Smooth muscle cell (in vitro differentiated cells): ENCODE measurements at regions not wholly inside any gene's neighbourhood (a gene's known extent, or its start where the extent isn't known, plus 50 kb on each side); places are given as distances from the start of the nearest gene placed in this dataset.

Source experiments
- DNase-seq: peaks from one replicate; lab custom pipeline; 2025; ENCODE audit not compliant: unreplicated experiment; lab: John Stamatoyannopoulos, UW
- H2AFZ ChIP-seq: fragments of 200-600 bp; sonication (generic); 2 replicates; pipeline ENCODE4 v1.6.0; 2016; ENCODE audit warnings: antibody characterized with exemption, low read depth, mild to moderate bottlenecking
- H3F3A ChIP-seq: fragments of 200-600 bp; sonication (generic); 2 replicates; pipeline ENCODE4 v1.6.0; 2017; ENCODE audit warnings: antibody characterized with exemption, low read depth
- H3K27ac ChIP-seq: fragments of 200-600 bp; sonication (generic); 2 replicates; pipeline ENCODE4 v1.5.1; 2016; ENCODE audit warnings: low read depth, mild to moderate bottlenecking
- H3K27me3 ChIP-seq: fragments of 200-600 bp; sonication (generic); 2 replicates; pipeline ENCODE4 v1.6.1; 2016; ENCODE audit warnings: low read depth, mild to moderate bottlenecking
- H3K36me3 ChIP-seq: fragments of 200-600 bp; sonication (generic); 2 replicates; pipeline ENCODE4 v1.5.1; 2016; ENCODE audit warnings: low read depth
- H3K4me1 ChIP-seq: fragments of 200-600 bp; sonication (generic); 2 replicates; pipeline ENCODE4 v1.5.1; 2016; ENCODE audit warnings: low read depth
- H3K4me2 ChIP-seq: fragments of 200-600 bp; sonication (generic); 2 replicates; pipeline ENCODE4 v1.6.0; 2016; ENCODE audit warnings: mild to moderate bottlenecking
- H3K4me3 ChIP-seq: fragments of 200-600 bp; sonication (generic); 2 replicates; pipeline ENCODE4 v1.5.1; 2016; ENCODE audit warnings: mild to moderate bottlenecking
- H3K79me2 ChIP-seq: fragments of 200-600 bp; sonication (generic); 2 replicates; pipeline ENCODE4 v1.6.0; 2016; ENCODE audit warnings: low read depth, mild to moderate bottlenecking
- H3K9ac ChIP-seq: fragments of 200-600 bp; sonication (generic); 2 replicates; pipeline ENCODE4 v1.6.0; 2016; ENCODE audit warnings: low read depth
- H3K9me3 ChIP-seq: fragments of 200-600 bp; sonication (generic); replicated peaks from 2 replicates; pipeline ENCODE4 v1.5.1; 2016; ENCODE audit warnings: low read depth
- H4K20me1 ChIP-seq: fragments of 200-600 bp; sonication (generic); 2 replicates; pipeline ENCODE4 v1.6.0; 2016; ENCODE audit warnings: low read depth
- CTCF ChIP-seq: fragments of 200-600 bp; sonication (generic); IDR thresholded peaks from 2 replicates; pipeline ENCODE4 v1.5.1; 2017; ENCODE audit warnings: borderline replicate concordance, mild to moderate bottlenecking, antibody characterized with exemption; ENCODE audit not compliant: insufficient read depth, poor library complexity, severe bottlenecking
- WGBS: methylation state at CpG from one replicate; pipeline ENCODE4 v1.1.7; 2016; ENCODE audit warnings: low lambda C conversion rate; 5-methylcytosine and 5-hydroxymethylcytosine counted together

DNA sequence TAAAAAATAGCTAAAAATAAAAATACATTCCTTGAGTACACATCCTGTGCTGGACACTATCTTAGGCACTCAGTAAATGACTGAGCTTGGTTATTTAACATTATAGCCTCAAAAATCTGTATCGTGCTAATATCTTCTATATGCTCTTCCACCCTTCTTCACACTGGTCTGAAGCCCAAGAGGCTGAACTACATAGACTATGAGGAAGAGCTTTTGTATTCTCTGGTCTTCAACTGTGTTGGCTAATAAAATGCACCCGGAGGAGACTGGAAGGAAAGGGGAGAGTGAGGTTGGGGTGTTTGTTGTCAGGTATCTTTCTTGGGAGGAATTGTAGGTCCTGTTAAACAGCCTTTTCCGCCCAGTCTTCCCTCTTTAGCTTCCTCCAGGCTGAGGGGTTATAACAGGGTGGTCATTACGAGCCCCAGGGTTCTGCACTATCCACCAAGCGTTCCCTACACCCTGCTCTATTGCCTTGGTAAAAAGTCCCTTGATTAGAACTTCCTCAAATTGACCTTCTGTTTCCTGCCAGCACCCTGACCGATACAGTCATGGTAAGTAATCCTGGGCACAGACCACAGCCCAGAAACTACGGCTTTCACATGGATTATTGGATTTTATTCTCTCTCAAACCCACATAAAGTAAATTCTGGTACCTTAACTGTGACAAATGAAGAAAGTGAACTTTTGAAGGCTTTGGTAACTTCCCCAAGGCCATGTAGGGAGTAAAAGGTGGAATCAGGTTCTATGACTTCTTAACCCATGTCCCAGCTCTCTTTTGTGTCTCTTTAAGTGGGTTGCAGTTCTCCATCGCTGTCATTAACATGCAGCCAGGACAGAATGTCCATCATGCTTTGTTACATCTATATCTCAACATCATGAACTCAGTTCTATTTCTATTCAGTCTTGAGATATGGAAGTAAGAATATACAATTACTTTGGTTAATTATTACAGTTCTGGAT is 71.3 kb downstream of the PTHLH start:
- Histone ChIP-seq H4K20me1 (no peaks in the 10 kb centered on the region), H3F3A (peaks cover 11% of the 10 kb centered on the region), H3K4me2 (peak overlapping the region; percentile 4), H3K27ac (peak overlapping the region; percentile 26), H3K9me3 (no peaks in the 10 kb centered on the region), H3K27me3 (no peaks in the 10 kb centered on the region), H2AFZ (peak overlapping the region; percentile 8), H3K9ac (no peak overlapping the region), H3K79me2 (no peaks in the 10 kb centered on the region), H3K4me3 (no peak overlapping the region), H3K4me1 (peaks cover 8% of the 10 kb centered on the region), H3K36me3 (no peaks in the 10 kb centered on the region)
- WGBS, result 73% methylated on average over 8 of the region's 8 CpGs
- TF ChIP-seq CTCF, result no peak
- DNase-seq, result no peak

DNA sequence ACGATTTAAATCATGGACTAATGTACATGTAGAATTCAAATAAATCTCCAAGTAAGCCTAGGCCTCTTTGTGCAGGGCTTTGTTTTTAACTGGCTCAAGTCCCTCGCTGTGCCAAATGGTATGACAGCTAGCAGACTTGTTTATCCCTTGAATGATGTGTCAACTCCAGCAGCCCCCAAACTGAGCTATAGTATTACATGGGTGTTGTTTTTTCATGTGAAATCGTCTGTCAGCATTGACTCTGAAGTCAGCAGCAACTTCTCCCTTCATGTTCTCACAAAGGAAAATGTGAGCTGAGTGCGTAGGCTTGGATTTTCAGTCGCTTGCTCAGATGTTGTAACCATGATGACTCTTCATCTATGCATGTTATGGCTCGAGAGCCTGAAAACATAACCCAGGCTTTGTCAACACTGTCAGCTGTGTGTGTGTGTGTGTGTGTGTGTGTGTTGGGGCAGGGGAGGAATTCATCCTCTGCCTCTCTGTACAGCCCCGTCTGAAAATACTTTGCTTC is 73.3 kb downstream of the PTHLH start:
- Histone ChIP-seq H3K9me3 (no peaks in the 10 kb centered on the region), H3K27me3 (no peaks in the 10 kb centered on the region), H3F3A (peaks cover 11% of the 10 kb centered on the region), H3K4me1 (peaks cover 8% of the 10 kb centered on the region), H3K36me3 (no peaks in the 10 kb centered on the region), H3K9ac (peak overlapping the region; percentile 30), H3K4me2 (peak overlapping the region; percentile 75), H2AFZ (no peak overlapping the region), H3K27ac (peak overlapping the region; percentile 96), H4K20me1 (no peaks in the 10 kb centered on the region), H3K4me3 (no peak overlapping the region), H3K79me2 (no peaks in the 10 kb centered on the region)
- whole genome bisulfite sequencing, result 2% methylated on average over 7 of the region's 7 CpGs
- no peak for TF ChIP-seq CTCF
- DNase-seq, result peak; percentile 28

- Histone ChIP-seq H3K27ac (peak overlapping the region; percentile 96), H3K4me1 (peaks cover 8% of the 10 kb centered on the region), H3K4me3 (no peak overlapping the region), H3K36me3 (no peaks in the 10 kb centered on the region), H3K9me3 (no peaks in the 10 kb centered on the region), H3K79me2 (no peaks in the 10 kb centered on the region), H3K9ac (peak overlapping the region; percentile 30), H2AFZ (peak overlapping the region; percentile 46), H4K20me1 (no peaks in the 10 kb centered on the region), H3F3A (peaks cover 11% of the 10 kb centered on the region), H3K4me2 (peak overlapping the region; percentile 29), H3K27me3 (no peaks in the 10 kb centered on the region)
- 20% methylated on average over 3 of the region's 3 CpGs for WGBS
- no peak for DNase-seq
- no peak for TF ChIP-seq CTCF
These were observed 74.5 kb downstream of the PTHLH start for GRCh38 chr12:27898022-27898421.
